HL-60 (cell line): ENCODE measurements at regions not wholly inside any gene's neighbourhood (a gene's known extent, or its start where the extent isn't known, plus 50 kb on each side); places are given as distances from the start of the nearest gene placed in this dataset.
"Not testable (repeated sequence)": the region's sequence is repeated elsewhere in the genome, so short reads cannot be mapped to it uniquely, and the experiment has no call there.

Source experiments
- CTCF ChIP-seq: IDR thresholded peaks from one replicate; pipeline ENCODE4 v1.5.1; 2011; ENCODE audit warnings: low read length, control low read depth, inconsistent platforms; ENCODE audit not compliant: insufficient read depth
- GABPA ChIP-seq: IDR thresholded peaks from 2 replicates; pipeline ENCODE4 v1.6.1; 2012; ENCODE audit warnings: low read depth
- POLR2AphosphoS5 ChIP-seq: IDR thresholded peaks from 2 replicates; pipeline ENCODE4 v1.6.1; 2012; ENCODE audit warnings: low read depth
- TF ChIP-seq, protein P1 (sequence below): IDR thresholded peaks from 2 replicates; pipeline ENCODE4 v1.6.1; 2012; ENCODE audit warnings: low read depth; ENCODE audit not compliant: insufficient replicate concordance

GRCh38 chr10:22145873-22146272, 71.9 kb downstream of the EBLN1 start:
- TF ChIP-seq CTCF, POLR2AphosphoS5, GABPA: not testable (repeated sequence)
- TF ChIP-seq, protein P1, sequence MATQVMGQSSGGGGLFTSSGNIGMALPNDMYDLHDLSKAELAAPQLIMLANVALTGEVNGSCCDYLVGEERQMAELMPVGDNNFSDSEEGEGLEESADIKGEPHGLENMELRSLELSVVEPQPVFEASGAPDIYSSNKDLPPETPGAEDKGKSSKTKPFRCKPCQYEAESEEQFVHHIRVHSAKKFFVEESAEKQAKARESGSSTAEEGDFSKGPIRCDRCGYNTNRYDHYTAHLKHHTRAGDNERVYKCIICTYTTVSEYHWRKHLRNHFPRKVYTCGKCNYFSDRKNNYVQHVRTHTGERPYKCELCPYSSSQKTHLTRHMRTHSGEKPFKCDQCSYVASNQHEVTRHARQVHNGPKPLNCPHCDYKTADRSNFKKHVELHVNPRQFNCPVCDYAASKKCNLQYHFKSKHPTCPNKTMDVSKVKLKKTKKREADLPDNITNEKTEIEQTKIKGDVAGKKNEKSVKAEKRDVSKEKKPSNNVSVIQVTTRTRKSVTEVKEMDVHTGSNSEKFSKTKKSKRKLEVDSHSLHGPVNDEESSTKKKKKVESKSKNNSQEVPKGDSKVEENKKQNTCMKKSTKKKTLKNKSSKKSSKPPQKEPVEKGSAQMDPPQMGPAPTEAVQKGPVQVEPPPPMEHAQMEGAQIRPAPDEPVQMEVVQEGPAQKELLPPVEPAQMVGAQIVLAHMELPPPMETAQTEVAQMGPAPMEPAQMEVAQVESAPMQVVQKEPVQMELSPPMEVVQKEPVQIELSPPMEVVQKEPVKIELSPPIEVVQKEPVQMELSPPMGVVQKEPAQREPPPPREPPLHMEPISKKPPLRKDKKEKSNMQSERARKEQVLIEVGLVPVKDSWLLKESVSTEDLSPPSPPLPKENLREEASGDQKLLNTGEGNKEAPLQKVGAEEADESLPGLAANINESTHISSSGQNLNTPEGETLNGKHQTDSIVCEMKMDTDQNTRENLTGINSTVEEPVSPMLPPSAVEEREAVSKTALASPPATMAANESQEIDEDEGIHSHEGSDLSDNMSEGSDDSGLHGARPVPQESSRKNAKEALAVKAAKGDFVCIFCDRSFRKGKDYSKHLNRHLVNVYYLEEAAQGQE, result not testable (repeated sequence)
